Gastrocnemius medialis (tissue), 4 donors: ENCODE measurements at regions not wholly inside any gene's neighbourhood (a gene's known extent, or its start where the extent isn't known, plus 50 kb on each side); places are given as distances from the start of the nearest gene placed in this dataset.

Experiments
- ATAC-seq, 2 donors: fragments of 150-250 bp; one replicate each; pipeline ENCODE4 v1.9.1; 2016
- DNase-seq, 2 donors: peaks; one replicate each; pipeline ENCODE4 v3.0.0-alpha.2; 2019
- H3K27ac ChIP-seq, 4 donors: fragments of 200-600 bp; sonication (generic); 1 replicate in 1 of 4; 2 replicates in 3 of 4; pipeline ENCODE4 v1.5.1; 2016 to 2018; ENCODE audit warnings: mild to moderate bottlenecking in 2 of 4, moderate library complexity in 1 of 4
- H3K27me3 ChIP-seq, 3 donors: fragments of 200-600 bp; sonication (generic) in 2 of 3; 1 replicate in 1 of 3; 2 replicates in 2 of 3; pipeline versions ENCODE4 v1.5.1 to v1.6.0; 2016 to 2019; ENCODE audit warnings: mild to moderate bottlenecking in 1 of 3, moderate library complexity in 1 of 3
- H3K36me3 ChIP-seq, 2 donors: fragments of 200-600 bp; sonication (generic) in 1 of 2; one replicate each; pipeline ENCODE4 v1.5.1; 2017 to 2018
- H3K4me1 ChIP-seq, 2 donors: fragments of 200-600 bp; sonication (generic) in 1 of 2; one replicate each; pipeline ENCODE4 v1.5.1; 2016 to 2017; ENCODE audit warnings: mild to moderate bottlenecking in 2 of 2
- H3K4me3 ChIP-seq, 4 donors: fragments of 200-600 bp; sonication (generic) in 3 of 4; 1 replicate in 1 of 4; 2 replicates in 3 of 4; pipeline ENCODE4 v1.5.1; 2016 to 2019; ENCODE audit warnings: mild to moderate bottlenecking in 2 of 4
- H3K9me3 ChIP-seq, 3 donors: fragments of 200-600 bp; sonication (generic) in 2 of 3; 1 replicate in 1 of 3; 2 replicates in 2 of 3; pipeline ENCODE4 v1.5.1; 2016 to 2019
- CTCF ChIP-seq, 5 experiments: fragments of 450-650 bp in 3 of 5; fragments of 200-600 bp in 2 of 5; sonication (generic) in 2 of 5; IDR thresholded peaks in 4 of 5; conservative IDR thresholded peaks in 1 of 5; 1 replicate in 4 of 5; 2 replicates in 1 of 5; pipeline ENCODE4 v1.5.1; 2016 to 2019; ENCODE audit warnings: antibody characterized with exemption in 5 of 5, mild to moderate bottlenecking in 3 of 5, moderate library complexity in 3 of 5
- POLR2A ChIP-seq, 2 donors: fragments of 450-650 bp; IDR thresholded peaks; one replicate each; pipeline ENCODE4 v1.6.1; 2017; ENCODE audit warnings: antibody characterized with exemption in 2 of 2, mild to moderate bottlenecking in 2 of 2, moderate library complexity in 2 of 2
- in situ Hi-C, 4 donors: fragments of 200-750 bp; cut with MboI; loops; one replicate each; pipeline versions ENCODE4 v1.15.0 to v1.8.0; 2017; ENCODE audit warnings: low sequenced_read_pairs in 4 of 4
- intact Hi-C: fragments of 100-400 bp; cut with DNase I; formaldehyde crosslinking; loops from one replicate; pipeline ENCODE4 v1.15.1; 2023; ENCODE audit warnings: low total_unique reads

DNA sequence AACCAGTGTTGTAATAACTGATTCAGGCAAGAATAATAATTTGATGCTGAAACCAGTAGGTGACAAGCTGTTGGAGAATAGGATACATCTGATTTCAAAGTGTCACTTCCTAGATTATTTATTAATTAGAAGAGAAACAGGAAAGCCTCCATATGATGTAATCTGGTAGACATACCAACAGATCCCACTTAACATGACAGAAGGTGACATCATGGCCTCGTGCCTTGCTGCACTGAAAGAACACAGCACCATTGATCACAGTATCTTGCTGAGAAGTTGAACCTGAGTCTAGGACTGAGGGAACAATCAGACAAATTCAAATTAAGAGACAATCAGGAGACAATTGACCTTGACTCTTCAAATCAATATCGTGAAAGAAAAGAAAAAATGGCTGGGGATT is 131.6 kb upstream of the DLGAP1 start:
- H3K4me1 ChIP-seq: no peaks in the 10 kb centered on the region
- in situ Hi-C loops: no loop called here
- TF ChIP-seq POLR2A (IDR thresholded peaks at IDR 0.05) (no peak), CTCF (IDR thresholded peaks at IDR 0.05 in 4 of 5, conservative IDR thresholded peaks at IDR 0.05 in 1 of 5) (no peak)
- H3K9me3 ChIP-seq: no peaks in the 10 kb centered on the region
- no peak overlapping the region for H3K27ac ChIP-seq
- ATAC-seq: no peak
- H3K36me3 ChIP-seq: no peaks in the 10 kb centered on the region
- no peak for DNase-seq
- no peaks in the 10 kb centered on the region for H3K27me3 ChIP-seq
- intact Hi-C loops: no loop called here
- H3K4me3 ChIP-seq: no peak overlapping the region

- Histone ChIP-seq H3K27me3 (no peaks in the 10 kb centered on the region), H3K36me3 (no peaks in the 10 kb centered on the region), H3K4me3 (no peak overlapping the region), H3K27ac (no peak overlapping the region), H3K4me1 (no peaks in the 10 kb centered on the region), H3K9me3 (no peaks in the 10 kb centered on the region)
- DNase-seq: no peak
- ATAC-seq: no peak
- TF ChIP-seq CTCF (IDR thresholded peaks at IDR 0.05 in 4 of 5, conservative IDR thresholded peaks at IDR 0.05 in 1 of 5) (no peak), POLR2A (IDR thresholded peaks at IDR 0.05) (no peak)
- intact Hi-C loops (no loop called here), in situ Hi-C loops (no loop called here)
Observed at GRCh38 chr18:4582431-4583335, 127.6 kb upstream of the DLGAP1 start.

- no peak for ATAC-seq
- in situ Hi-C loops: no loop called here
Observed at GRCh38 chr18:4581966-4582365, 126.9 kb upstream of the DLGAP1 start.

GRCh38 chr18:4578449-4578848 is 123.3 kb upstream of the DLGAP1 start:
- no peaks in the 10 kb centered on the region for H3K4me1 ChIP-seq
- intact Hi-C loops (no loop called here), in situ Hi-C loops (no loop called here)
- no peaks in the 10 kb centered on the region for H3K9me3 ChIP-seq
- no peak overlapping the region for H3K27ac ChIP-seq
- no peaks in the 10 kb centered on the region for H3K27me3 ChIP-seq
- no peaks in the 10 kb centered on the region for H3K36me3 ChIP-seq
- no peak for TF ChIP-seq CTCF (IDR thresholded peaks at IDR 0.05 in 4 of 5, conservative IDR thresholded peaks at IDR 0.05 in 1 of 5)
- TF ChIP-seq POLR2A (IDR thresholded peaks at IDR 0.05): no peak
- ATAC-seq (no peak), DNase-seq (no peak)
- no peak overlapping the region for H3K4me3 ChIP-seq

More at GRCh38 chr18:4581966-4582365, 126.9 kb upstream of the DLGAP1 start:
- DNase-seq: no peak
- H3K9me3 ChIP-seq: no peaks in the 10 kb centered on the region
- intact Hi-C loops: no loop called here
- H3K4me3 ChIP-seq: no peak overlapping the region
- H3K27ac ChIP-seq: no peak overlapping the region
- H3K4me1 ChIP-seq: no peaks in the 10 kb centered on the region
- no peaks in the 10 kb centered on the region for H3K27me3 ChIP-seq
- H3K36me3 ChIP-seq: no peaks in the 10 kb centered on the region
- TF ChIP-seq POLR2A (IDR thresholded peaks at IDR 0.05) (no peak), CTCF (IDR thresholded peaks at IDR 0.05 in 4 of 5, conservative IDR thresholded peaks at IDR 0.05 in 1 of 5) (no peak)
